GM21737 (cell line): ENCODE measurements at regions not wholly inside any gene's neighbourhood (a gene's known extent, or its start where the extent isn't known, plus 50 kb on each side); places are given as distances from the start of the nearest gene placed in this dataset.
"Not testable (repeated sequence)": the region's sequence is repeated elsewhere in the genome, so short reads cannot be mapped to it uniquely, and the experiment has no call there.

Experiments used
- ATAC-seq: cut with Tn5 transposase; IDR thresholded peaks from one replicate; pipeline ENCODE4 v1.9.1; 2021; ENCODE audit warnings: mild to moderate bottlenecking, moderate library complexity; ENCODE audit not compliant: unreplicated experiment

DNA sequence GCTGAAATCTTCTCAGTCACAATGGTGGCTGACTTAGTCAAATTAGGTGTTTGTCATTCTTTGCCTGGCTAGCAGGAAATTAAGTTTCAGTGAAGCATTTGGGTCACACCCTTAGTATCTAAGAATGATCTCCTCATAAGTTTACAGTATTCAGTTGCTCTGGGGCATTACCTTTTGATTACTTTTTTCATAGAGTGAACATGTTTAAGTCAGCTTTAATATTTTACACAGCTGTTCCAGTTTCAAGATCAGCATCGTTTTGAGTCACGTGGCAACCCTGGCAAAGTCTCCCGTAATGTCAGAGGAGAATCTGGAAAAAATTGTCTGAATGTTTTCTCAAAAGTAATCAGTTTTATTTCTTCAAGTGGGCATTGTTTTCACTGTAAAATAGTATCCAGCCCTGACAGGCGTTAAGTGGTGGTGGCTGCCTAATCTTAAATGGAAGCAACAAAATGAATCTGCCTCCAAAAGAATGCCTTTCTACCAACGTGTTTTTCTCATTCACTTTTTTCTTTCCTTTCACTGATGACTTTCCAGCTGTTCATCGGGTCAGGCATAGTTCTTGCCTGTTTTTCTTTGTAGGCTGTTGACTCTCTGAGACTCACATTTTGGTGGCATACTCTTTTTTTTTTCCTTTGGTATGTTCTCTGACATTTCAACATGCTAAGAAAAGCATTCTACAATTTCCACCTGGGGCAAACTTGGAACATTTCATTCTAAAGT, 319.6 kb upstream of the TCF4 start:
- no peak for ATAC-seq

GRCh38 chr18:55906536-55906935, 318.5 kb upstream of the TCF4 start:
- no peak for ATAC-seq

DNA sequence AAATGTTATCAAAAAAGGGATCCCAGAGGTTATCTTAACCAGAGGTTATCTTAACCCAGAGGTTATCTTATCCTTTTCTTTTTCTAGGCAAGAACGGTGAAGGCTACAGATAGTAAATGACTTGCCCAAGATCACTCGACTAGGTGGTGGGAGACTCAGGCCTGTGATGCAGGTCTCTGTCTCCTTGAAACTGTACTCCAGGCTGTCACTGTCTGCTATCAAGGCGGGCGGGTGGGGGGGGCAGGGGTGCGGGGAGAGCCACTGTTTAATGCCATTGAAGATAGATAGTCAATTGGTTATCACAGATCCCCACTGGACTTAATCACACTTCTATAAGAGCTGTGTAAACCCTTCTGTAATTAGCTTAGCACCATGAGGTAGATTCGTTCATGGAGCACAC, 315.9 kb upstream of the TCF4 start:
- ATAC-seq, result no peak

GRCh38 chr18:55900380-55900779, 312.4 kb upstream of the TCF4 start:
- no peak for ATAC-seq

GRCh38 chr18:55897091-55897689, 309.2 kb upstream of the TCF4 start:
- ATAC-seq, result no peak

DNA sequence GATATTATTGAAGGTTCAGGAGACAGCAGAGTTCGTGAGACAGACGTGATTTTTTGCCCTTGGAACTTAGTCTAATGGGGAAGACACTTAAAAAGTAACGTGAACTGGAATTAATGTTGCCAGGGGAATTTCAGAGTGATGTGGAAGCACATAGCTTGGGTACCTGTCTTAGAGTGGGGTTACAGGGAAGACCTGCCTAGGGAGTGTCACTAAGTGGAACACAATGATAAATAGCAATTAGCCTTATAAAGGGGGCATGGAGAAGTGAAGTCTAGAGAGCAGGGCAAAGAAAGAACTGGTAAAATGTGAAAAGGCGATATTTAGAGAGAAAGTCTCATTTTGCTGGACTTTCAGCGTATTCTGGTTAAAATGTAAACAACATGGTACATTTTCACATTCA, 306.0 kb upstream of the TCF4 start:
- no peak for ATAC-seq

DNA sequence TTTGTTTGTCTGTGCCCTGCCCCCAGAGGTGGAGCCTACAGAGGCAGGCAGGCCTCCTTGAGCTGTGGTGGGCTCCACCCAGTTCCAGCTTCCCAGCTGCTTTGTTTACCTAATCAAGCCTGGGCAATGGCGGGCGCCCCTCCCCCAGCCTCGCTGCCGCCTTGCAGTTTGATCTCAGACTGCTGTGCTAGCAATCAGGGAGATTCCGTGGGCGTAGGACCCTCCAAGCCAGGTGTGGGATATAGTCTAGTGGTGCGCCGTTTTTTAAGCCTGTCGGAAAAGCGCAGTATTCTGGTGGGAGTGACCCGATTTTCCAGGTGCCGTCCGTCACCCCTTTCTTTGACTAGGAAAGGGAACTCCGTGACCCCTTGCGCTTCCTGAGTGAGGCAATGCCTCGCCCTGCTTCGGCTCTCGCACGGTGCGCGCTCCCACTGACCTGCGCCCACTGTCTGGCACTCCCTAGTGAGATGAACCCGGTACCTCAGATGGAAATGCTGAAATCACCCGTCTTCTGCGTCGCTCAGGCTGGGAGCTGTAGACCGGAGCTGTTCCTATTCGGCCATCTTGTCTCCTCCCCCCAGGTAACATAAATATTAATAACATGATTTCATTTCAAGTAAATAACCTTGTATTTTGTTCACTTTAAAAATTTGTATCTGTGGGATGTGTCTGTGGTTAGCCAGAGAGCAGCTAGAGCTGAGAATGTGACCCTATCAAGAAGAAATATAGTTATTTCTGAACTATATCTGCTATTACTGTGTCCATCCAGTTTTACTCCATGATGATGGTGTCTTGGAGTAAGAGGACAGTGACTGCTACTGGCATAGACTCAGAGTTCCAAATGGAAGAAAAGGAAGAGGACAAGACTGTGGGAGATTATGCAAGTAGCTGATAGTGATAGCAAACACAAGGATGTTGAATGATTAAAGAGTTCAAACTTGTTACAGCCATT, 305.1 kb upstream of the TCF4 start:
- not testable (repeated sequence) for ATAC-seq

- ATAC-seq, result no peak
These were observed 298.9 kb upstream of the TCF4 start for GRCh38 chr18:55886886-55887285.

GRCh38 chr18:55884498-55884897, 296.5 kb upstream of the TCF4 start:
- no peak for ATAC-seq

GRCh38 chr18:55880617-55881016, 292.6 kb upstream of the TCF4 start:
- no peak for ATAC-seq

- no peak for ATAC-seq
These were observed 291.3 kb upstream of the TCF4 start for GRCh38 chr18:55879331-55879730.

GRCh38 chr18:55878224-55878623, 290.2 kb upstream of the TCF4 start:
- ATAC-seq, result no peak

DNA sequence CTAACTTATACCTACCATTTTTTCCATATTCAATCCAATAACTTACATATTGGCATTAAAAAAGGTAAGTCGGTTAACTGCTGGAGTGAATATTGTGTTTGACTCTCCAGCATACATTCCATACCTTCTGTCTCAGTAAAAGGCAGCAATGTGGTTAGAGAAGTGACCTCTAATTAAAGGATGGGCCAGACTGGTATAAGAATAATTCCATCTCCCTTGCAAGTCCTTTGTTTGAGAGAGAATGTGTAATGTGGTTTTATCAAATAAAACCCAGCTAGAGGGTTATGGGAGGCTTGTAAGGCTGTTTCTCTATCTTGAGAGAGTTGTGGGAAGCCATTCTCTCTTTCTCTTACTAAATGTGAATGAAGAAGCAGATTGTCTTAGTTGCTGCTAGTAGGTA, 289.3 kb upstream of the TCF4 start:
- ATAC-seq, result no peak

DNA sequence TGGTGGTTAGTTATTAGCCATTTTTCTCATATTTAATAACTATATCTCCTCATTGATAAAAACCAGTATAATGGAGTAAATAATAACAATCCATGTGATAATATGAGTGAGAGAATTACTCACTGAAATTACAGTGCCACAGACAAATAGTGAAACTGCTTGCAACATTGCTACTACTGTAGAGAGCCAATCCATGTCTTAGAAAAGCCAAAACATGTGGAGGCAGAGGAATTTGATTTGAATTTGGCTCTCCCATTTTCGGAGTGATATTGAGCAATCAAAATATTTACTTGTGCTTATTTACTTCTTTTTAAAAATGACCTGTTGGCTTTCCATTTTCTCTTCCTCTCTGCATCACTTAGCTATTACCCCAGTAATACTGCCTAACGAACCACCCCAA, 288.3 kb upstream of the TCF4 start:
- no peak for ATAC-seq

DNA sequence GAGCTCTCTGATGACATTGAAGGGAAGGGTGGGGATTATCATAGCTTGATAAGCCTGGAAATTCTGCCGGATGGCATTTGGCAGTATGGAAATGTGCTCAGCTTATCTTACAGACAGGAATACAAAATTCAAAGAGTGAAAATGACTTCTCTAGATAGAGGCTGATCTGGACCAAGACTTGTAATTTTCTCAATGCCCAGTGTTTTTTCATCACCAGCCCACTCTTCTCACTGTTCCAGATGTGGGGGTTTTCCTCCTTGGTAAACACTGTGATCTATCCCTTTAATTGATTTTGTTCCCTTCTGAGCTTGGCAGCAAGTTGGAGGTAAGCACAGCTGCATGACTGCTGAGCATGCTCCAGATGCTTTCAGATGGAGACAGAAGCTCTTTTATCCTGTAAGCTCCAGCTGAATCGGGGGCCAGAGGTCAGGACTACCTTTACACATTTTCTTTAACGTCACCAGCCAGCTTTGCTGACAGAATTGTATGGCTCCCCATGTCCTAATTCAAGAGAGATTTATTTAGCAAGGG, 287.4 kb upstream of the TCF4 start:
- ATAC-seq, result no peak

DNA sequence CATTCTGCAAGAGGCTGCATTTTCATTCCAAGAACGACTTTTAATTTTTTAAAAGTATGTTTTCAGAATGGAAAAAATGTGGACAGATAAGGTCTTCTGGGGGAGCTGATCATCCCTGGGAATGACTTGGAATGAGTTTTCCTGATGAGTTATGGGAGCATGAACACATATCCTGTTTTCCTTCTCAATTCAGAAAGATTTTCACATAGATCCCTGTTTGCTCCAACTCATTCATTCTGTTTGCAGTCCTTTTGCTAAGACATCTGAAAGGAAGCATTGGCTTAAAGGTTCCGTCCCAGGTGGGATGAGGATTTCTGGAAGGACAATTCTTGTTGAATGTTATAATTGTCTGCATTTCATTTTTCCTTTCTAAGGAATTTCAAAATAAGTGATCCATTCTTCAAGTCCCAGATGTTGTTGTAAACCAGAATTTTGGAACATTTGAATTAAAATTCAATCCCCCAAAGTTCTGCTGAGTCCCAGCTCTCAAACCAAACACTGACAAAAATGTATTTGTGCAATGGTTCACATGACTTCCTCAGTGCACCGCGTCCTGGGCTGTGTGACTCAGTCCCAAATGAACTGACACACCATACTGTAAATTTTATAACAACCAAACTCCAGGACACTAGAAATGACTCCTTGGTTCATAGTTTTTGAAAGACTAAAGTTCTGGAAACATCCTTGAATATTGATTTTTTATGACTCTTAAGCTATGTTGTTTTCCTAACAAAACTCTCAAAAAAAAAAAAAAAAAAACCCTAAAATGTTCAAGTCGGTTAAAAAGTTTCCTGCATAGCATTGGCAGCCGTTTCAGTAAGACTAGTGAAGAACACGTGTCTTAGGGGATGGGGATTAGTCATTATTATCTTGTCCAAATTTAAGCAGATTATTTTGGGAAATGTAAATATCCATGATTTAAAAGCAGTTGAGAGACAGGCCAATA, 281.8 kb upstream of the TCF4 start:
- no peak for ATAC-seq

- ATAC-seq, result no peak
These were observed 280.9 kb upstream of the TCF4 start for GRCh38 chr18:55868909-55869308.

- ATAC-seq, result no peak
These were observed 278.9 kb upstream of the TCF4 start for GRCh38 chr18:55866886-55867285.

- ATAC-seq, result no peak
These were observed 278.0 kb upstream of the TCF4 start for GRCh38 chr18:55866006-55866405.

GRCh38 chr18:55864281-55864680, 276.3 kb upstream of the TCF4 start:
- ATAC-seq, result no peak
